ENCODE measurements at regions not wholly inside any gene's neighbourhood (a gene's known extent, or its start where the extent isn't known, plus 50 kb on each side); places are given as distances from the start of the nearest gene placed in this dataset.

- no peak overlapping the region for H3K56ac ChIP-seq (ENCODE audit: extremely low read depth, insufficient read depth, low read length)
- POLR2A ChIA-PET (ENCODE audit: unreplicated experiment): no interaction called here
- intact Hi-C loops (cut with micrococcal nuclease): no loop called here
These were observed 131.6 kb downstream of the OSR1 start for GRCh38 chr2:19226871-19227270.

More at GRCh38 chr2:19226871-19227270, 131.6 kb downstream of the OSR1 start:
- 0 out of 2 replicates have a peak, but pooled peaks cover 3% of the 10 kb centered on the region for H3K9me1 ChIP-seq (ENCODE audit: insufficient read depth, low read length)
- no peak overlapping the region for H4K8ac ChIP-seq (ENCODE audit: low read depth in 2 of 2, low read length in 2 of 2)
- TF ChIP-seq CTCF (conservative IDR thresholded peaks at IDR 0.05; ENCODE audit: low read depth, low read length) (no peak), USF2 (IDR thresholded peaks at IDR 0.05; ENCODE audit: low read depth, low read length) (no peak), RAD21 (IDR thresholded peaks at IDR 0.05; ENCODE audit: low read length) (no peak), CEBPB (IDR thresholded peaks at IDR 0.05; ENCODE audit: low read depth, low read length) (no peak), MAFK (IDR thresholded peaks at IDR 0.05; ENCODE audit: low read depth, low read length) (no peak), ELK1 (IDR thresholded peaks at IDR 0.05; ENCODE audit: borderline replicate concordance, low read depth, low read length) (no peak), CHD1 (IDR thresholded peaks at IDR 0.05; ENCODE audit: low read depth, low read length) (no peak), RFX5 (IDR thresholded peaks at IDR 0.05; ENCODE audit: low read depth, low read length) (no peak), FOS (IDR thresholded peaks at IDR 0.05; ENCODE audit: low read depth, low read length) (no peak), MAZ (IDR thresholded peaks at IDR 0.05; ENCODE audit: borderline replicate concordance, low read depth, low read length) (no peak), MXI1 (IDR thresholded peaks at IDR 0.05; ENCODE audit: borderline replicate concordance, low read depth, low read length) (no peak), POLR2A (IDR thresholded peaks at IDR 0.05; ENCODE audit: low read depth, low read length) (no peak), SMC3 (IDR thresholded peaks at IDR 0.05; ENCODE audit: low read depth, low read length) (no peak), RCOR1 (IDR thresholded peaks at IDR 0.05; ENCODE audit: insufficient replicate concordance, low read length) (no peak), NFE2L2 (IDR thresholded peaks at IDR 0.05; ENCODE audit: low read depth, low read length) (no peak), BHLHE40 (IDR thresholded peaks at IDR 0.05; ENCODE audit: low read depth, low read length) (no peak)
- no peak overlapping the region; the same call in 1 of the 2 replicates for H3K23ac ChIP-seq (ENCODE audit: low read depth, low read length)
- H3K36me3 ChIP-seq (ENCODE audit: control insufficient read depth, insufficient read depth, low read length): no peaks in the 10 kb centered on the region
- H2AK9ac ChIP-seq (replicated peaks; ENCODE audit: low read depth, low read length, poor library complexity): no peak overlapping the region
- no peaks in the 10 kb centered on the region for H3K79me1 ChIP-seq (ENCODE audit: low read depth in 1 of 2, low read length in 2 of 2)
- no peak overlapping the region for H3K9ac ChIP-seq (ENCODE audit: low read depth, low read length)
- no peak overlapping the region for H2BK5ac ChIP-seq (ENCODE audit: low read depth, low read length, poor library complexity, severe bottlenecking)
- H2AFZ ChIP-seq (replicated peaks; ENCODE audit: low read length, poor library complexity): no peak overlapping the region
- no peak overlapping the region for H4K91ac ChIP-seq (ENCODE audit: insufficient read depth, low read depth, low read length)
- no peaks in the 10 kb centered on the region for H3K9me3 ChIP-seq (ENCODE audit: control insufficient read depth, insufficient read depth, low read length)
- peak overlapping the region; percentile 30 for H2AK5ac ChIP-seq (ENCODE audit: low read depth, low read length)
- H3K27me3 ChIP-seq (ENCODE audit: control insufficient read depth, insufficient read depth, low read length): no peaks in the 10 kb centered on the region; the same call in 1 of the 2 replicates
- no peak overlapping the region for H3K4ac ChIP-seq (ENCODE audit: low read depth, low read length)
- H3K4me2 ChIP-seq (ENCODE audit: low read depth, low read length): no peak overlapping the region
- WGBS, 2 experiments (ENCODE audit: extremely low coverage in 2 of 2, insufficient read length in 1 of 2): 100% methylated on average over 1 of the region's 4 CpGs; no CpG with 5 or more reads in 1 of the 2 experiments
- 0 out of 2 replicates have a peak overlapping the region, but pooled peaks have one; percentile 24 for H3K14ac ChIP-seq (replicated peaks; ENCODE audit: low read depth, low read length)
- no peak overlapping the region for H2BK20ac ChIP-seq (ENCODE audit: low read depth, low read length)
- no peaks in the 10 kb centered on the region for H4K20me1 ChIP-seq (ENCODE audit: insufficient read depth, low read length)
- H3K18ac ChIP-seq (ENCODE audit: low read depth, low read length): no peak overlapping the region
- H2BK15ac ChIP-seq (ENCODE audit: low read depth, low read length): 0 out of 3 replicates have a peak overlapping the region, but pooled peaks have one; percentile 13
- H2BK120ac ChIP-seq (ENCODE audit: low read depth, low read length): no peak overlapping the region
- no peak overlapping the region for H3K27ac ChIP-seq (ENCODE audit: insufficient read depth, low read length)
- DNase-seq (no peak), ATAC-seq (ENCODE audit: low read depth) (no peak)
- dilution Hi-C loops (cut with HindIII; ENCODE audit: low sequenced_read_pairs, unreplicated experiment) (no loop called here), in situ Hi-C loops (cut with MboI; ENCODE audit: low sequenced_read_pairs) (no loop called here)
- peaks cover 8% of the 10 kb centered on the region for H3K4me1 ChIP-seq (ENCODE audit: control insufficient read depth, insufficient read depth, low read length)
- H3K4me3 ChIP-seq (ENCODE audit: insufficient read depth, low read depth, low read length): no peak overlapping the region
- no peak overlapping the region for H4K5ac ChIP-seq (ENCODE audit: low read depth, low read length)
- CTCF ChIA-PET: interaction anchor here (1.2 kb wide), 1 partner anchor 9 kb away, joined by 3 read pairs; no protein-coding TSS in a partner anchor
- BruUV-seq (replicated peaks): no TSS peak

Measured in IMR-90 (cell line).